ENCODE measurements at regions not wholly inside any gene's neighbourhood (a gene's known extent, or its start where the extent isn't known, plus 50 kb on each side); places are given as distances from the start of the nearest gene placed in this dataset.

GRCh38 chr22:48905206-48905975 is 922.3 kb downstream of the BRD1 start:
- DNase-seq, result no peak

GRCh38 chr22:48902983-48903650 is 924.6 kb downstream of the BRD1 start:
- no peak for DNase-seq

GRCh38 chr22:48902001-48902869 is 925.4 kb downstream of the BRD1 start:
- DNase-seq, result no peak

- no peak for DNase-seq
Observed at GRCh38 chr22:48901324-48901723, 926.3 kb downstream of the BRD1 start.

GRCh38 chr22:48900626-48901025 is 927.0 kb downstream of the BRD1 start:
- DNase-seq, result no peak

GRCh38 chr22:48900327-48900597 is 927.4 kb downstream of the BRD1 start:
- DNase-seq, result no peak

- no peak for DNase-seq
Observed at GRCh38 chr22:48899523-48900326, 927.9 kb downstream of the BRD1 start.

- no peak for DNase-seq
Observed at GRCh38 chr22:48898524-48899250, 929.0 kb downstream of the BRD1 start.

- no peak for DNase-seq
Observed at GRCh38 chr22:48897645-48898370, 929.9 kb downstream of the BRD1 start.

- no peak for DNase-seq
Observed at GRCh38 chr22:48896766-48897644, 930.7 kb downstream of the BRD1 start.

- no peak for DNase-seq
Observed at GRCh38 chr22:48895831-48896765, 931.6 kb downstream of the BRD1 start.

- DNase-seq, result no peak
Observed at GRCh38 chr22:48895336-48895735, 932.3 kb downstream of the BRD1 start.

GRCh38 chr22:48894804-48895250 is 932.8 kb downstream of the BRD1 start:
- no peak for DNase-seq

- DNase-seq, result no peak
Observed at GRCh38 chr22:48894064-48894671, 933.5 kb downstream of the BRD1 start.

GRCh38 chr22:48893288-48894063 is 934.2 kb downstream of the BRD1 start:
- DNase-seq, result no peak

GRCh38 chr22:48892578-48893287 is 934.9 kb downstream of the BRD1 start:
- DNase-seq, result no peak

Data from NCI-H2107 (cell line).